Adrenal gland (tissue), 9 donors: ENCODE measurements at regions not wholly inside any gene's neighbourhood (a gene's known extent, or its start where the extent isn't known, plus 50 kb on each side); places are given as distances from the start of the nearest gene placed in this dataset.

Experiments used
- DNase-seq, 7 donors: peaks; one replicate each; pipeline ENCODE4 v3.0.0-alpha.2; 2019 to 2020
- H3K27ac ChIP-seq, 5 donors: fragments of 200-600 bp; sonication (generic) in 4 of 5; 1 replicate in 3 of 5; 2 replicates in 2 of 5; pipeline versions ENCODE4 v1.5.1 to v1.8.0; 2016 to 2020; ENCODE audit warnings: mild to moderate bottlenecking in 1 of 5
- H3K27me3 ChIP-seq: fragments of 200-600 bp; 2 replicates; pipeline ENCODE4 v1.8.0; 2021
- H3K36me3 ChIP-seq, 2 donors: fragments of 200-600 bp; replicated peaks in 1 of 2; 1 replicate in 1 of 2; 2 replicates in 1 of 2; pipeline versions ENCODE4 v1.5.1 to v1.8.0; 2018 to 2022
- H3K4me1 ChIP-seq, 2 donors: fragments of 200-600 bp; replicated peaks in 1 of 2; 1 replicate in 1 of 2; 2 replicates in 1 of 2; pipeline versions ENCODE4 v1.5.1 to v1.8.0; 2018 to 2021
- H3K4me3 ChIP-seq, 4 donors: fragments of 200-600 bp; sonication (generic) in 3 of 4; one replicate each; pipeline ENCODE4 v1.5.1; 2016 to 2018
- H3K9me3 ChIP-seq, 3 donors: fragments of 200-600 bp; sonication (generic) in 1 of 3; replicated peaks in 1 of 3; 1 replicate in 2 of 3; 2 replicates in 1 of 3; pipeline versions ENCODE4 v1.5.1 to v1.8.0; 2016 to 2021
- POLR2A ChIP-seq, 2 donors: fragments of 450-650 bp; IDR thresholded peaks; one replicate each; pipeline ENCODE4 v1.6.1; 2017; ENCODE audit warnings: antibody characterized with exemption in 2 of 2, mild to moderate bottlenecking in 2 of 2, moderate library complexity in 1 of 2
- WGBS, 4 donors: extraction: QIAGEN DNeasy Blood & Tissue Kit in 2 of 4; methylation state at CpG; one replicate each; pipeline versions ENCODE4 v1.1.5 to v1.1.7; 2013 to 2017; 5-methylcytosine and 5-hydroxymethylcytosine counted together
- intact Hi-C, 2 donors: fragments of 100-400 bp; cut with DNase I; formaldehyde crosslinking; loops; one replicate each; pipeline versions ENCODE4 v1.14.1 to v1.15.0; 2022 to 2023
- TF ChIP-seq, protein P1 (sequence below), 6 experiments: fragments of 450-650 bp in 4 of 6; fragments of 200-600 bp in 2 of 6; sonication (generic) in 1 of 6; IDR thresholded peaks; 1 replicate in 5 of 6; 2 replicates in 1 of 6; pipeline versions ENCODE4 v1.5.1 to v1.8.0; 2016 to 2021; ENCODE audit warnings: antibody characterized with exemption in 6 of 6, mild to moderate bottlenecking in 2 of 6, moderate library complexity in 1 of 6
- donor health status: healthy with polysubstance abuse.
- donor health status: Bipolar disorder and iron deficiency.
- donor health status: DM: yes; HTN: yes; CAD: no.
- donor health status: DM: no; HTN: no; CAD: no.
- donor health status: DM: no; HTN: no; CAD: no.

DNA sequence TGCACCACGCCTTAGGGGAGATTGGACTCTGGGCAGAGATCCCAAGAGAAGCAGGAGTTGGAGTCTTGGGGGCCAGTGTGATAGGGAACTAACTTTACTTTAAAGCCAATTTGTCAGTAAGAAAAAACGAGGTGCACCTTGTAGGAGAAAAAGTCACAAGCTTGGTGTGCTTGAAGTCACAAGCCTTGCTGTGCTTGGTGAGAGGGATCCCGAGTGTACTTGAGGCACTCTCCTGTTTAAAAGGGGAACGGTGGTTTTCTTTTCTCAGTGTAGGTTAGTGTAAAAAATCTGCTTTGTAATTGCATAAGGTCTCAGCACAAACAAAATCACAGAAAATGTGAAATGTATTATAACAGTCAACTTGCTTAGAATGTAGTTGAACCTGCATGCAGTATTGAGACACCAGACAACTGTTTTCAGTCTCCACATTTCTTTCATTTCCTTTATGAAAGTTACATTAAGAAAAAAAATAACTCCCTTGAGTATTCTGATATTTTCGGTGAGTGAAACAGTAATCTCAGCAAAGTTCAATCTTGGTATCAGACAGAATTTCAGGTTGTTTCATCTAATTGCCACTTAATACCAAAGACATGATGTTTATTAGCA, 111.1 kb upstream of the DUSP22 start:
- intact Hi-C loops = no loop called here
- H3K27me3 ChIP-seq = no peaks in the 10 kb centered on the region
- TF ChIP-seq POLR2A (IDR thresholded peaks at IDR 0.05) = no peak
- TF ChIP-seq, protein P1, sequence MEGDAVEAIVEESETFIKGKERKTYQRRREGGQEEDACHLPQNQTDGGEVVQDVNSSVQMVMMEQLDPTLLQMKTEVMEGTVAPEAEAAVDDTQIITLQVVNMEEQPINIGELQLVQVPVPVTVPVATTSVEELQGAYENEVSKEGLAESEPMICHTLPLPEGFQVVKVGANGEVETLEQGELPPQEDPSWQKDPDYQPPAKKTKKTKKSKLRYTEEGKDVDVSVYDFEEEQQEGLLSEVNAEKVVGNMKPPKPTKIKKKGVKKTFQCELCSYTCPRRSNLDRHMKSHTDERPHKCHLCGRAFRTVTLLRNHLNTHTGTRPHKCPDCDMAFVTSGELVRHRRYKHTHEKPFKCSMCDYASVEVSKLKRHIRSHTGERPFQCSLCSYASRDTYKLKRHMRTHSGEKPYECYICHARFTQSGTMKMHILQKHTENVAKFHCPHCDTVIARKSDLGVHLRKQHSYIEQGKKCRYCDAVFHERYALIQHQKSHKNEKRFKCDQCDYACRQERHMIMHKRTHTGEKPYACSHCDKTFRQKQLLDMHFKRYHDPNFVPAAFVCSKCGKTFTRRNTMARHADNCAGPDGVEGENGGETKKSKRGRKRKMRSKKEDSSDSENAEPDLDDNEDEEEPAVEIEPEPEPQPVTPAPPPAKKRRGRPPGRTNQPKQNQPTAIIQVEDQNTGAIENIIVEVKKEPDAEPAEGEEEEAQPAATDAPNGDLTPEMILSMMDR (IDR thresholded peaks at IDR 0.05) = no peak
- no peak overlapping the region for H3K4me3 ChIP-seq
- no peaks in the 10 kb centered on the region for H3K9me3 ChIP-seq
- DNase-seq = peak in 1 of 7 donors; percentile 3
- H3K36me3 ChIP-seq = no peaks in the 10 kb centered on the region
- no peaks in the 10 kb centered on the region for H3K4me1 ChIP-seq
- H3K27ac ChIP-seq = no peak overlapping the region
- 42 to 48% (median 45%) methylated on average over 5 of the region's 5 CpGs for WGBS, 4 donors

DNA sequence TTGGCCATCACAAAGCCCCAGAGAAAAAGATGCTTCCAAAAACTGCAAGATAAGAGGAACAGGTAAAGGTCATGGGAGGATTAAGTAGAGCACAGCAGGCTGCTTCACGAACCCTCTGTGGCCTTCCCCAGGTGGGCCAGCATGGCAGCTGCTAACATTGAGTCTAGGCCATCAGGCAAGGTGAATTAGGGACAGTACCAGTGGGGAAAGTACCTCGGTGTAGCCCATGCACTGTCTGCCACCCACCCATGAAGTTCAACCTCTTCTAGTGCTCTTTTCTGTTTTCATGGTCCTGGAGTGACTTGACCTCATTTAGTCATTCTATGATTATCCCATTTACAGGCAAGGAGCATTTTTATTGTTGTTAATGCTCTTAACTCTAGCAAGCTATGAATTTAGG, 108.6 kb upstream of the DUSP22 start:
- H3K4me1 ChIP-seq = no peaks in the 10 kb centered on the region
- H3K36me3 ChIP-seq = no peaks in the 10 kb centered on the region
- TF ChIP-seq POLR2A (IDR thresholded peaks at IDR 0.05) = no peak
- TF ChIP-seq, protein P1 (IDR thresholded peaks at IDR 0.05) = no peak
- no peak overlapping the region for H3K27ac ChIP-seq
- no peak overlapping the region for H3K4me3 ChIP-seq
- DNase-seq = peak in 1 of 7 donors; percentile 24
- H3K9me3 ChIP-seq = no peaks in the 10 kb centered on the region
- no peaks in the 10 kb centered on the region for H3K27me3 ChIP-seq
- intact Hi-C loops = no loop called here
- 80 to 93% (median 85%) methylated on average over 2 of the region's 2 CpGs for WGBS, 4 donors

DNA sequence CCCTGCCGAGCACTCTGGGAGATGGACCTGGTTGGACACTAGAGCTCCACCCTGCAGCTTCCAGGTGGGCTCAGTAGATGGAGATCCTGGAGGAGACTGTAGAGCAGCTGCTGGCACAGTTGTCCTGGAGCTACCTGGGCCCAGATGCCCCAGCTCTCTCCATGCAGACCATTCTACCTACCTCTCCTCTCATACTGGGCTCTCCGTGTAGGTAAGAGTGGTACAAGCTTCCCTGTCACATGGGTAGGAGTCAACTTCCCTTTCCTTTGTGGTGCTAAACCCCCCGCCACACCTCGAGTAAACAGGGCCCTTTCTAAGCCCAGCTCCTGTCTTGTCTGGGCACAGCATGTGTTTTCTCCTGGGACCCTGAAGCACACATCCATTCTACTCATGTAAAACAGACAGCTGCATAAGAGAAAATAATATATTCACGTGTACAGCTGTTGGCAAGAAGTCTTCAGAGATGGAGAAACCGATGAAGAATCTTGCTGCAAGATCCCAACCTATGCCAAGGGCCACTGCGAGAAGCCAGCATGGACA, 108.1 kb upstream of the DUSP22 start:
- no peak for TF ChIP-seq POLR2A (IDR thresholded peaks at IDR 0.05)
- TF ChIP-seq, protein P1 (IDR thresholded peaks at IDR 0.05) = no peak
- Histone ChIP-seq H3K27ac (no peak overlapping the region), H3K4me1 (no peaks in the 10 kb centered on the region), H3K4me3 (no peak overlapping the region), H3K27me3 (no peaks in the 10 kb centered on the region), H3K36me3 (no peaks in the 10 kb centered on the region), H3K9me3 (no peaks in the 10 kb centered on the region)
- DNase-seq = peak in 1 of 7 donors; percentile 23
- intact Hi-C loops = no loop called here
- 57 to 72% (median 67%) methylated on average over 7 of the region's 7 CpGs for WGBS, 4 donors

DNA sequence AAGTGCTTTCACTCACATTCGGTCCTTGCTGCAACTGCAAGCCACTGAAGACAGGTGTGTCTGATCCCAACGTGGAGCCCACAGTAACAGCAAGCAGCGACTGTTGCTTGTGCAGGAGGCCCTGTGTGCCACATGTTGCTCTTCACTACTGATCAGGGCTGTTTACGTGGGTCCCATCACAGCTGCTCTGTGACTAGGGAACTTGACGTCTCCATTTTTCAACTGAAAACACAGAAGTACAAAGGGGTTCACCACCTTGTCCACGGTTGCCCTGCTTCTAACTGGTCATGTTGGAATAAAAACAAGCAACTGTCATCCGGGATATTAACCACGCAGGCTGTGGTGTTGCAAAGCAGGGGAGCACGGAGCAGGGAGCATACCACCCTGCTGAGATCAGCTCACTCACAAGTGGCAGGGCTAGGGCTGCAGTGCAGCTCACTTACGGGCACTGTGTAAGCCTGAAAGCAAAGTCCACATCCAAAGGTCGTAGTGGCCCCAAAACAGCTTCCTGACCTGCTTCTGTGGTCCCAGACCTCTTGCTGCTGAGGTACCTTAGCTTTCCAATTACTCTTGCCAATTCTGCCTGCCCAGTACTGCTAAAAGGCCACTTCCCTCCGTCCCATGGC, 105.8 kb upstream of the DUSP22 start:
- H3K4me1 ChIP-seq = no peaks in the 10 kb centered on the region
- no peak overlapping the region for H3K4me3 ChIP-seq
- TF ChIP-seq POLR2A (IDR thresholded peaks at IDR 0.05) = no peak
- TF ChIP-seq, protein P1 (IDR thresholded peaks at IDR 0.05) = no peak
- H3K36me3 ChIP-seq = no peaks in the 10 kb centered on the region
- intact Hi-C loops = loop anchor here in 1 of 2 donors (5.0 kb wide), 1 partner anchor 221 kb away; no protein-coding TSS in a partner anchor
- peak in 1 of 7 donors; percentile 21 for DNase-seq
- H3K27ac ChIP-seq = no peak overlapping the region
- no peaks in the 10 kb centered on the region for H3K9me3 ChIP-seq
- 64 to 75% (median 66%) methylated on average over 8 to 12 of the region's 12 CpGs for WGBS, 4 donors
- H3K27me3 ChIP-seq = no peaks in the 10 kb centered on the region
